ENCODE measurements at regions not wholly inside any gene's neighbourhood (a gene's known extent, or its start where the extent isn't known, plus 50 kb on each side); places are given as distances from the start of the nearest gene placed in this dataset.
A peak's percentile ranks its signal among the peaks of the same experiment; 100 is the strongest.

- Histone ChIP-seq H3K27ac (no peak overlapping the region), H3K4me3 (no peak overlapping the region), H3K36me3 (ENCODE audit: insufficient read depth, low read length) (no peaks in the 10 kb centered on the region), H3K9me3 (ENCODE audit: low read depth, low read length) (no peaks in the 10 kb centered on the region), H3K9ac (ENCODE audit: insufficient read length) (no peak overlapping the region)
- no peak for TF ChIP-seq EZH2 (IDR thresholded peaks at IDR 0.05)
- TF ChIP-seq FOXP2 (optimal IDR thresholded peaks at IDR 0.05; ENCODE audit: control extremely low read depth, extremely low read length, insufficient read depth), result no peak
- no peak for TF ChIP-seq POLR2AphosphoS5 (IDR thresholded peaks at IDR 0.05; ENCODE audit: borderline replicate concordance, low read depth, low read length)
- no peak for DNase-seq (ENCODE audit: low read depth, low spot score)
Observed at GRCh38 chr3:181887685-181888084, 176.0 kb downstream of the SOX2 start.

GRCh38 chr3:181888234-181888633 lies 176.5 kb downstream of the SOX2 start:
- Histone ChIP-seq H3K9me3 (ENCODE audit: low read depth, low read length) (no peaks in the 10 kb centered on the region), H3K9ac (ENCODE audit: insufficient read length) (no peak overlapping the region), H3K27ac (no peak overlapping the region), H3K4me3 (no peak overlapping the region), H3K36me3 (ENCODE audit: insufficient read depth, low read length) (no peaks in the 10 kb centered on the region)
- DNase-seq (ENCODE audit: low read depth, low spot score), result no peak
- TF ChIP-seq FOXP2 (optimal IDR thresholded peaks at IDR 0.05; ENCODE audit: control extremely low read depth, extremely low read length, insufficient read depth), result no peak
- TF ChIP-seq EZH2 (IDR thresholded peaks at IDR 0.05), result no peak
- TF ChIP-seq POLR2AphosphoS5 (IDR thresholded peaks at IDR 0.05; ENCODE audit: borderline replicate concordance, low read depth, low read length), result no peak

GRCh38 chr3:181892848-181893247 lies 181.1 kb downstream of the SOX2 start:
- Histone ChIP-seq H3K9ac (ENCODE audit: insufficient read length) (no peak overlapping the region), H3K36me3 (ENCODE audit: insufficient read depth, low read length) (no peaks in the 10 kb centered on the region), H3K4me3 (no peak overlapping the region), H3K27ac (no peak overlapping the region), H3K9me3 (ENCODE audit: low read depth, low read length) (no peaks in the 10 kb centered on the region)
- no peak for DNase-seq (ENCODE audit: low read depth, low spot score)
- TF ChIP-seq POLR2AphosphoS5 (IDR thresholded peaks at IDR 0.05; ENCODE audit: borderline replicate concordance, low read depth, low read length) (no peak), FOXP2 (optimal IDR thresholded peaks at IDR 0.05; ENCODE audit: control extremely low read depth, extremely low read length, insufficient read depth) (no peak), EZH2 (IDR thresholded peaks at IDR 0.05) (no peak)

DNA sequence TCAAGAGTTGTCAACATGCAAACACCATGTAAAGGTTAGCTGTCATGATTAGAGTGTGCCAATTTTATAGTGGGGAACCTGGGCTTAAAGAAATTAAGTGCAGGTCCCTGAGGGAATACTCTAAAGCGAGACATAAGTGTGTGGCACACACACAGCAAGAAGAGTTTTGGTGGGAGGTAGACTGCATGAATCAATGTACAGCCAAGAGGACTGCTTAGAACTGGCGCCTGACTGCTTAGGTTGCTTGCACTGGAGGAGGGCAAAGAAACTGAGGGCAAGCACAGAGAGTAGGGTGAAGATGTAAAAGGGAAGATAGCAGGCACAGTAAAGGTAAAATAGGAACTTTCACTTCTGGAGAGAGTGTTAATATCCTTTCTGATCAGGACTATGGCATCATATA lies 184.9 kb downstream of the SOX2 start:
- no peaks in the 10 kb centered on the region for H3K9me3 ChIP-seq (ENCODE audit: low read depth, low read length)
- TF ChIP-seq EZH2 (IDR thresholded peaks at IDR 0.05) (no peak), FOXP2 (optimal IDR thresholded peaks at IDR 0.05; ENCODE audit: control extremely low read depth, extremely low read length, insufficient read depth) (no peak), POLR2AphosphoS5 (IDR thresholded peaks at IDR 0.05; ENCODE audit: borderline replicate concordance, low read depth, low read length) (no peak)
- no peak overlapping the region for H3K4me3 ChIP-seq
- no peak for DNase-seq (ENCODE audit: low read depth, low spot score)
- H3K36me3 ChIP-seq (ENCODE audit: insufficient read depth, low read length), result no peaks in the 10 kb centered on the region
- H3K9ac ChIP-seq (ENCODE audit: insufficient read length), result no peak overlapping the region
- no peak overlapping the region for H3K27ac ChIP-seq

- H3K27ac ChIP-seq, result no peak overlapping the region
- H3K36me3 ChIP-seq (ENCODE audit: insufficient read depth, low read length), result no peaks in the 10 kb centered on the region
- no peak overlapping the region for H3K4me3 ChIP-seq
- no peaks in the 10 kb centered on the region for H3K9me3 ChIP-seq (ENCODE audit: low read depth, low read length)
- H3K9ac ChIP-seq (ENCODE audit: insufficient read length), result no peak overlapping the region
- DNase-seq (ENCODE audit: low read depth, low spot score), result no peak
- no peak for TF ChIP-seq POLR2AphosphoS5 (IDR thresholded peaks at IDR 0.05; ENCODE audit: borderline replicate concordance, low read depth, low read length)
- no peak for TF ChIP-seq EZH2 (IDR thresholded peaks at IDR 0.05)
- TF ChIP-seq FOXP2 (optimal IDR thresholded peaks at IDR 0.05; ENCODE audit: control extremely low read depth, extremely low read length, insufficient read depth), result no peak
Observed at GRCh38 chr3:181899702-181900101, 188.0 kb downstream of the SOX2 start.

DNA sequence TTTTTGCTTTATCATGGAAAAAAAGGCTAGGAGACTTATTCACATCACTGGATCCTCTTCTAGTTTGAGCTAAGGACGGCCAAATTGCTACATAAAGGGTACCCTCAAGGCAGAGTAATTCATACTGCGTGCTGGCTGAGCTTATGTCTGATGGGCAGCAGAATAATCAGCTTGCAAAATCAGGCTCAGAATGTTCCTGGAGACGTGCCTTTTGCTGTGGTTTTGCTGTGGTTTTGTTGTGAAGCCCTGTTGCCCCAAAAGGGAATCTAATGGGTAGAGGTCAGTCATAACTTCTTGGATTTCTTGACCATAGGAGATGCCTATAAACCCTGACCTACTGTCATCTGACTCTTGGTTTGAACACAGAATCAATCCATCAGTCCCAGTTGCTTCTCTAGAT lies 189.9 kb downstream of the SOX2 start:
- H3K4me3 ChIP-seq, result no peak overlapping the region
- H3K27ac ChIP-seq, result no peak overlapping the region
- H3K9me3 ChIP-seq (ENCODE audit: low read depth, low read length), result no peaks in the 10 kb centered on the region
- no peaks in the 10 kb centered on the region for H3K36me3 ChIP-seq (ENCODE audit: insufficient read depth, low read length)
- no peak overlapping the region for H3K9ac ChIP-seq (ENCODE audit: insufficient read length)
- DNase-seq (ENCODE audit: low read depth, low spot score), result no peak
- TF ChIP-seq FOXP2 (optimal IDR thresholded peaks at IDR 0.05; ENCODE audit: control extremely low read depth, extremely low read length, insufficient read depth) (no peak), POLR2AphosphoS5 (IDR thresholded peaks at IDR 0.05; ENCODE audit: borderline replicate concordance, low read depth, low read length) (no peak), EZH2 (IDR thresholded peaks at IDR 0.05) (no peak)

DNA sequence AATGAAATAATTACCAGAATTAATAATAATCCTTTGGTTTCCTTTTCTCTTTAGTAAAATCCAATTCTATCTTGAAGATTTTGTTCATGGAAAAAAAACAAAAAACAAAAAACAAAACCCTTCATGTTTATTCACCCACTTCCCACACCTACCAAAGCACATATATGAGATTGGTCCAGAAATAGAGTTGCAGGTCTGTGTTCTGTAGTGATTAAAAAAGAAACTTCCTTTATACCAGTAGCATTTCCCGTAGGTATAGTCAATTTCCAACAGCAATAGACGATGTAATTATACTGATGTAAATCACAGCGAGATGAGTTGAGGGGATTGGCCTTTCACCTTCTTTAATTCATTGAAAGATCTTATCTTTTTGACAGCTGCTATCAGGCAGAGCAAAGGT lies 194.6 kb downstream of the SOX2 start:
- Histone ChIP-seq H3K36me3 (ENCODE audit: insufficient read depth, low read length) (no peaks in the 10 kb centered on the region), H3K9ac (ENCODE audit: insufficient read length) (no peak overlapping the region), H3K27ac (no peak overlapping the region), H3K4me3 (no peak overlapping the region), H3K9me3 (ENCODE audit: low read depth, low read length) (no peaks in the 10 kb centered on the region)
- TF ChIP-seq EZH2 (IDR thresholded peaks at IDR 0.05) (no peak), POLR2AphosphoS5 (IDR thresholded peaks at IDR 0.05; ENCODE audit: borderline replicate concordance, low read depth, low read length) (no peak), FOXP2 (optimal IDR thresholded peaks at IDR 0.05; ENCODE audit: control extremely low read depth, extremely low read length, insufficient read depth) (no peak)
- DNase-seq (ENCODE audit: low read depth, low spot score), result no peak

- TF ChIP-seq POLR2AphosphoS5 (IDR thresholded peaks at IDR 0.05; ENCODE audit: borderline replicate concordance, low read depth, low read length) (no peak), FOXP2 (optimal IDR thresholded peaks at IDR 0.05; ENCODE audit: control extremely low read depth, extremely low read length, insufficient read depth) (no peak), EZH2 (IDR thresholded peaks at IDR 0.05) (no peak)
- H3K36me3 ChIP-seq (ENCODE audit: insufficient read depth, low read length), result no peaks in the 10 kb centered on the region
- H3K9me3 ChIP-seq (ENCODE audit: low read depth, low read length), result no peaks in the 10 kb centered on the region
- no peak overlapping the region for H3K4me3 ChIP-seq
- no peak overlapping the region for H3K9ac ChIP-seq (ENCODE audit: insufficient read length)
- H3K27ac ChIP-seq, result no peak overlapping the region
- peak; percentile 59 for DNase-seq (ENCODE audit: low read depth, low spot score)
Observed at GRCh38 chr3:181909241-181909640, 197.5 kb downstream of the SOX2 start.

DNA sequence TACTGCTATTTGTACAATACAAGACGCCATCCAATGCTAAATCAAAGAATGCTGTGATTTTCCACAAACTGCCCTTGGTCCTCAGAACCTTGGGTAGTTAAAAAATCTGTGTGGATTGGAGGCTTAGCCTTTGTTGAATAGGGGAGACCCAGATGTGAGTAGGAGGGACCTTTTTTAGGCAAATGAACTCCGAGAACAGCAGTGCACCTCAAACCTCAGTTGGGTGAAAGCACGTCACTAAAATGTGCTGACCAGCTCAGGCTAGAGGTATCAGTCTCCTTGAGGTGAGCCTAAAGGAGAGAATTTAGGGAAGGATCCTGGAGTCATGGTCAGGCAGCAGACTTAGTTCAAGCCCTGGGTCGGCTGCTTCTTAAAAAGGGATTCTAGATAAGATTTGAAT lies 200.7 kb downstream of the SOX2 start:
- DNase-seq (ENCODE audit: low read depth, low spot score), result no peak
- H3K4me3 ChIP-seq, result no peak overlapping the region
- no peaks in the 10 kb centered on the region for H3K36me3 ChIP-seq (ENCODE audit: insufficient read depth, low read length)
- no peak for TF ChIP-seq EZH2 (IDR thresholded peaks at IDR 0.05)
- TF ChIP-seq POLR2AphosphoS5 (IDR thresholded peaks at IDR 0.05; ENCODE audit: borderline replicate concordance, low read depth, low read length), result no peak
- no peak for TF ChIP-seq FOXP2 (optimal IDR thresholded peaks at IDR 0.05; ENCODE audit: control extremely low read depth, extremely low read length, insufficient read depth)
- H3K9me3 ChIP-seq (ENCODE audit: low read depth, low read length), result no peaks in the 10 kb centered on the region
- no peak overlapping the region for H3K27ac ChIP-seq
- no peak overlapping the region for H3K9ac ChIP-seq (ENCODE audit: insufficient read length)
